HG03108 (cell line): ENCODE measurements at regions not wholly inside any gene's neighbourhood (a gene's known extent, or its start where the extent isn't known, plus 50 kb on each side); places are given as distances from the start of the nearest gene placed in this dataset.
"Not testable (repeated sequence)": the region's sequence is repeated elsewhere in the genome, so short reads cannot be mapped to it uniquely, and the experiment has no call there.

ENCODE experiments used
- ATAC-seq: cut with Tn5 transposase; IDR thresholded peaks from one replicate; pipeline ENCODE4 v1.9.1; 2021; ENCODE audit warnings: moderate library complexity; ENCODE audit not compliant: unreplicated experiment

DNA sequence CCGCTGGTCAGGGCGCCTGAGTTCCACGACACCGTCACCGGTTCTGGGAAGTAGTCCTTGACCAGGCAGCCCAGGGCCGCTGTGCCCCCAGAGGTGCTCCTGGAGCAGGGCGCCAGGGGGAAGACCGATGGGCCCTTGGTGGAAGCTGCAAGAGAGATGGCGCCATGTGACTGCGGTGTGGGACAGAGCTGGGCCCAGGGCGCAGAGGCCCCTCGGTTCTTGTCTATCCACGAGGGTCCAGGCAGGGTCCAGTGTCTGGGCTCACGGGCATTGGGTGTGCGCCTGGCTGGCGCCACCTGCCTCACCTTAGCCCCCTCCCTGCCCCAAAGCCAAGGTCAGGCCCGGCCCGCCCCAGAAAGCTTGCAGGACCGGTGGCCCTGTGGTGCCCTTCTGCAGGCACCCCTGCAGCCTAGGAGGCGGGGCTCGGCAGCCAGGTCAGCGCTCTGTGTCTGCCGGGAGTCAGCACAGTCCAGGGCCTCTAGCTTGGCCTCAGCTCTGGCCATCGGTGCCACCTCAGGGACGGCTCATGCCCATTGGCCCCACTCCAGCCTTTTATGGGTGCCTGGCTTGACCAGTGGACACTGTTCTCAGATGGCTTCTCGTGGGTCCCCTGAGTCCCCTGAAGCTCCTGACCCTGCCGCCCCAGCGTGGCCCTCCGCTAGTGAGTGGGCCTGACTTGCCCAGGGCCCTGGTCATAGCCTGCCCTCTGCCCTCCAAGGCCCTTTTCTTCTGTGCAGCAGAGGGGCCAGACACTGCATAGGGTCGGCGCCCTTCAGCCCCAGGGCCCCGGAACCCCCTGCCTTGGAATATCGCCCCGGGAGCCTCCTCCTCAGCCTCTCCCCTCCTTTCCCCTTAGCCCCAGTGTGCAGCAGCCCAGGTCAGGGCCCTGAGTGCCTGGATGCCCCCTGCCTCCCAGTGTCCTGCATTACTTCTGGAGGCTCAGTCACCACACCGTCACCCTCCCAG is 245.2 kb downstream of the TMEM121 start:
- ATAC-seq: not testable (repeated sequence)

GRCh38 chr14:105772710-105773250 is 246.4 kb downstream of the TMEM121 start:
- ATAC-seq: not testable (repeated sequence)

GRCh38 chr14:105773584-105773983 is 247.2 kb downstream of the TMEM121 start:
- no peak for ATAC-seq

GRCh38 chr14:105774001-105774400 is 247.6 kb downstream of the TMEM121 start:
- no peak for ATAC-seq

- not testable (repeated sequence) for ATAC-seq
Observed at GRCh38 chr14:105774585-105775348, 248.4 kb downstream of the TMEM121 start.

GRCh38 chr14:105775349-105775923 is 249.1 kb downstream of the TMEM121 start:
- ATAC-seq: not testable (repeated sequence)

- not testable (repeated sequence) for ATAC-seq
Observed at GRCh38 chr14:105776112-105776511, 249.7 kb downstream of the TMEM121 start.

DNA sequence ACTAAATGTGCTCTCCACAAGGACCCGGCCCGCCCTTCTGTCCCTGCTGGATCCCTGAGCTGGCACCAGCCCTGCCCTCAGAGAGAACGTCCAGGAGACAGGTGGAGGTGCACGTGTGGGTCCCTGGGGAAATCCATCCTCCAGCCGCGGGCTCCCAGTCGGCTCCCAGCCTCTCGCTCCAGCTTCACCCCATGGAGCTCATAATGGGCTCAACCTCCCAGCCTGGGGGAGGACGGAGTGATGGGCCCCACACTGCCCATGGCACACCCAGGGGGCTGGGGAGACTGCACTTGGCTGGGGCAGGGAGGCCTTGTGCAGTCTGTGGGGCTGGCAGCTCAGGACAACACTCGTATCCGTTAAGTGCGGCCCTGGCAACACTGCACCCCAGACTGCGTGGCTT is 250.5 kb downstream of the TMEM121 start:
- ATAC-seq: no peak

- no peak for ATAC-seq
Observed at GRCh38 chr14:105783707-105784106, 257.3 kb downstream of the TMEM121 start.

- ATAC-seq: no peak
Observed at GRCh38 chr14:105793836-105794235, 267.5 kb downstream of the TMEM121 start.

GRCh38 chr14:105797546-105797945 is 271.2 kb downstream of the TMEM121 start:
- no peak for ATAC-seq

DNA sequence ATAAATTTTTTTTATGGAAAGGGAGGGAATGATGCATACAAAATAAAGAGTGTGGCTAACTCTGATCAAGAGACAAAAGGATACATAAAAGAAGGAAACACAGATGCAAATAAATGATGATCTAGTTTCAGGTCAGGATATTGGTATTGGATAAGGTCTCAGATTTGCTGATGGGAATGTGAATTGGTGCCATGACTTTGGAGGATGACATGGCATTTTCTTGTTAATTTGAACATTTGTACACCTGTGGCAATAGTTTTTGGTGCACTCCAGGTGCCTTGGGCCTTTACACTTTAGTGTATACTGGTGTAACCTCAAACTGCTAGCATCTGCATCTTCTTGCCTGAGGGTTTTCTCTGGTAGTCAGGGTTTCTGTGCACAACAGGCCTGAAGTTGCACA is 279.3 kb downstream of the TMEM121 start:
- ATAC-seq: no peak

- ATAC-seq: no peak
Observed at GRCh38 chr14:105806568-105806967, 280.2 kb downstream of the TMEM121 start.

DNA sequence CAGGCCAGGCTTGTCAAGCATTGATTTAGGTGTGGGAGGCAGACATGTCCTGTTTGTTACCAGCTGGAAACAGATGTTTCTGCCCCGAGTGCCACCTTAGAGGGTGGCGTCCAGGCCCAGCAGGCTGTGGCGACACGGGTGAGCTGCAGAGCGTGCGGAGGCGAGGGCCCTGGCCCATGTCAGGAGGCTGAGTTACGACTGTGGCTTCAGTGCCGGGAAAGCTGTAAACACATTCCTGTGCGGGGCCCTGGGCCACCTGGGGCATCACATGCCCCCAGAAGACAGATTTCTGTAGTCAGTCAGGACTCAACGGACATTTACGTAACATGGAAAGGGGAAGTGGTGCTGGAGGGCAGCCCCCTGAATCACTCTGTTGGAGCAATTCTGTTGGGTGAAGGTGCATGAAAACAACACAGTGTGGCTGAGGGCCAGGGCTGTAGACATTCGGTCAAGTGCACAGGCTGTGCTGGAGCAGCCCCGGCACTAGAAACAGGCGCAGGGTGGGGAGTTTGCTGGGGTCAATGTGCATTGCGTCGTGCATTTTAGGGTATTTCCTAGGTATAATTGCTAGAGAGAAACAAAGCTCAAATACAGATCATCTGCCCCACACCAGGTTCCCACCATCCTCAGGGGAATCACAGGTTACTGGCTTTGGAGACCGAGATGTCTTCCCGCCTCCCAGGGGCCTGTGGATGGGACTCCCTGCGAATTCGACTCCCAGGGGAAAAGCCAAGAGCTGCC is 291.8 kb downstream of the TMEM121 start:
- ATAC-seq: peak; percentile 82

- peak; percentile 20 for ATAC-seq
Observed at GRCh38 chr14:105818712-105819005, 292.3 kb downstream of the TMEM121 start.

GRCh38 chr14:105830171-105830570 is 303.8 kb downstream of the TMEM121 start:
- ATAC-seq: no peak

DNA sequence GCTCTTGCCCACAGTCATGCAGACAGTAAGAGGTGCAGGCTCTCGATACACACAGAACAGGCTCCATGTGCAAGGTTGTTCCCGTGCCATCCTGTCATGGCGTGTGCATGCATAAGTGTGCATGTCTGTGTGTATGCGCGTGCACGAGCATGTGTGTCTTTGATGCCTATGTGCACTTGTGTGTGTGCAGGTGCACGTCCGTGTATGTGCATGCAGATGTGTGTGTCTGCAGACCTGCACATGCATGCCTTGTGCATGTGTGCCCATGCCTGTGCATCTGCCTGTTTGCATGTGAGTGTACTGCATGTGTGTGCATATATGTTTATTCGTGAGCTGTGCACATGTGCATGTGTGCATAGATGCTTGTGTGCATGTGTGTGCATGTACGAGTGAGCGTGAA is 309.8 kb downstream of the TMEM121 start:
- no peak for ATAC-seq

DNA sequence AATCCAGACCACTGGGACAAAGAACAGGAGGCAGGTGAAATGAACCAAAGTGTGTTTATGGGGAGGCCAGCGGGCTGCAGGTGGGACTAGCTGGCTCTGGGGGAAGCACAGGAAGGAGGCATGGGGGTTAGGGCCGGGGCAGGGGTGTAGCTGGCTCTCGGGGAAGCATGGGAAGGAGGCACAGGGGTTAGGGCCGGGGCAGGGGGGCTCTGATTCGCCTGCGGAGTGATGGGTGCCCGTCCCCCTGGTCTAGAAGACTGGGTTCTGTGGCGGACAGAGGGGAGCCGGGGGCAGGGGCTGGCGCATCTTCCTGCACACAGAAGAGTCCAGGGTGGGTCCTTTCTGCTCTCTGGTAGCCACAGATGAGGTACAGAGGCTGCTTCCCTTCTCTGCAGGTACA is 310.3 kb downstream of the TMEM121 start:
- ATAC-seq: no peak

DNA sequence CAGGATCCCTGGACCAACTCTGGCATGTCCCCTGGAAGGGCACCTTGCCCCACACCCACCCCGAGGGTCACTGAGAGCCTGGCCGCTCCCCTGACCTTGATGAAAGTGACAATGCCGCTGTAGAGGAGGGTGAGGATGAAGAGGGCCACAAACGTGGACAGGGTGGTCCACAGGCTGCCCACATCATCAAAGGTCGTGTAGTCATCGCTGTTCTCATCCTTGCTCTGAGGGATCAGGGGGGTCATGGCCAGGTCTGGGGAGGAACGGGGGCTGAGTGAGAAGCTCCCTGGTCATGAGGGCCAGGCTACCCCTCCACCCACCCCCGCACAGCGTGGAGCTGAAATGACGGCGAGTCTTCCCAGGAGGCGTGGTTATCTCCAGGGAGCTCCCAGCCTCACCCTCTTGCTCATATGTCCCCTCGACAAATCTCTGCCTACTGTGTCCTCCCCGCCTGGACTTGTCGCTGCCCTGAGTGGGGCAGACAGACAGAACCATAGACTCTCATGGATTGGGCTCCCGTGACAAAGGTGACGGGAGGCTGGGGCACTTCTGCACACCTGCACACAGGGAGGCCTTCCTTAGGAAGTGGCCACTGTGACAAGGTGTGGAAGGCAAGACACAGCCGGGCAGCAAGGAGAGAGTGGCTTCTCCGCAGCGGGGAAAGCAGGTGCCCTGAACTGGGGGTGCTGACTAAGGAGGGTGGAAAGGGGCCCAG is 311.1 kb downstream of the TMEM121 start:
- ATAC-seq: no peak

DNA sequence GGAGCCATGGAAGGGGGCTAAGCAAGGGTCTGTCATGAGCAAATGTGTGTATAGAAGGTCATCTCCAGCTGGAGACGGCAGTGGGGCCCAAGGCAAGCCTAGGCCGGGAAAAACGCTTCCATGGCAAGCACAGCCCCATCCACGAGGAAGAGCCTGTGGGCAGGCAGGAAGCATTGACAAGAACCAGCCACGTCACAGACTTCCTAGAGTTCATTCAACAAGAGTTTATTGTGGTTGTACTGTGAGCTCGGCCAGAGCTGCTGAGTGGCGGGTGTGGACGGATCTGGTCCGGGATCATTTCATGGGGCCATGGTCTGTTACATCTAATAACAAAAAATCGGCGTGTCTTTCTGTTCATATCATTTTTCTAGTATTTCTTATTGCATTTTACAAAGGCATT is 311.7 kb downstream of the TMEM121 start:
- ATAC-seq: no peak
